DMS53 treated with DMSO at 0.1 percent for 48 hours (cell line): ENCODE measurements at regions not wholly inside any gene's neighbourhood (a gene's known extent, or its start where the extent isn't known, plus 50 kb on each side); places are given as distances from the start of the nearest gene placed in this dataset.
"Not testable (repeated sequence)": the region's sequence is repeated elsewhere in the genome, so short reads cannot be mapped to it uniquely, and the experiment has no call there.

Source experiments
- DNase-seq: peaks from one replicate; lab custom pipeline; 2025; ENCODE audit not compliant: unreplicated experiment; lab: John Stamatoyannopoulos, UW

- no peak for DNase-seq
Measured at GRCh38 chr1:102365071-102365470, 368.3 kb upstream of the OLFM3 start.

- DNase-seq: no peak
Measured at GRCh38 chr1:102336602-102337001, 339.9 kb upstream of the OLFM3 start.

GRCh38 chr1:102318104-102318806 lies 321.5 kb upstream of the OLFM3 start:
- no peak for DNase-seq

- DNase-seq: no peak
Measured at GRCh38 chr1:102315096-102315495, 318.4 kb upstream of the OLFM3 start.

GRCh38 chr1:102296116-102296515 lies 299.4 kb upstream of the OLFM3 start:
- DNase-seq: no peak

GRCh38 chr1:102282955-102283354 lies 286.2 kb upstream of the OLFM3 start:
- DNase-seq: no peak

- DNase-seq: no peak
Measured at GRCh38 chr1:102262994-102263393, 266.3 kb upstream of the OLFM3 start.

- DNase-seq: no peak
Measured at GRCh38 chr1:102252731-102253505, 256.2 kb upstream of the OLFM3 start.

- no peak for DNase-seq
Measured at GRCh38 chr1:102241431-102242338, 245.0 kb upstream of the OLFM3 start.

- no peak for DNase-seq
Measured at GRCh38 chr1:102239247-102239646, 242.5 kb upstream of the OLFM3 start.

- no peak for DNase-seq
Measured at GRCh38 chr1:102234753-102235359, 238.1 kb upstream of the OLFM3 start.

- DNase-seq: no peak
Measured at GRCh38 chr1:102219463-102219862, 222.7 kb upstream of the OLFM3 start.

GRCh38 chr1:102210891-102211290 lies 214.2 kb upstream of the OLFM3 start:
- DNase-seq: not testable (repeated sequence)

GRCh38 chr1:102191723-102192122 lies 195.0 kb upstream of the OLFM3 start:
- peak; percentile 95 for DNase-seq

- DNase-seq: peak; percentile 14
Measured at GRCh38 chr1:102190429-102190828, 193.7 kb upstream of the OLFM3 start.

- DNase-seq: no peak
Measured at GRCh38 chr1:102186536-102186935, 189.8 kb upstream of the OLFM3 start.

- DNase-seq: no peak
Measured at GRCh38 chr1:102185260-102185659, 188.5 kb upstream of the OLFM3 start.

GRCh38 chr1:102184477-102184876 lies 187.8 kb upstream of the OLFM3 start:
- DNase-seq: no peak

GRCh38 chr1:102183711-102184110 lies 187.0 kb upstream of the OLFM3 start:
- DNase-seq: peak; percentile 29

GRCh38 chr1:102182603-102183260 lies 186.0 kb upstream of the OLFM3 start:
- DNase-seq: no peak

GRCh38 chr1:102181341-102181740 lies 184.6 kb upstream of the OLFM3 start:
- DNase-seq: no peak
